Gastroesophageal sphincter (tissue), 4 donors: ENCODE measurements at regions not wholly inside any gene's neighbourhood (a gene's known extent, or its start where the extent isn't known, plus 50 kb on each side); places are given as distances from the start of the nearest gene placed in this dataset.

Experiments
- ATAC-seq: fragments of 150-250 bp; one replicate; pipeline ENCODE4 v1.9.1; 2016; ENCODE audit warnings: mild to moderate bottlenecking, moderate library complexity
- H3K27ac ChIP-seq, 4 donors: fragments of 200-600 bp; sonication (generic) in 3 of 4; 1 replicate in 3 of 4; 2 replicates in 1 of 4; pipeline ENCODE4 v1.5.1; 2016 to 2019
- H3K27me3 ChIP-seq: fragments of 200-600 bp; sonication (generic); one replicate; pipeline ENCODE4 v1.5.1; 2019
- H3K36me3 ChIP-seq, 2 donors: fragments of 200-600 bp; sonication (generic); one replicate each; pipeline ENCODE4 v1.5.1; 2019; ENCODE audit warnings: control low read depth in 1 of 2
- H3K4me1 ChIP-seq, 3 donors: fragments of 200-600 bp; sonication (generic); 1 replicate in 2 of 3; 2 replicates in 1 of 3; pipeline ENCODE4 v1.5.1; 2016 to 2019; ENCODE audit warnings: control low read depth in 2 of 3
- H3K4me3 ChIP-seq, 2 donors: fragments of 200-600 bp; sonication (generic); one replicate each; pipeline ENCODE4 v1.5.1; 2019; ENCODE audit warnings: mild to moderate bottlenecking in 1 of 2, moderate library complexity in 1 of 2
- H3K9me3 ChIP-seq, 3 donors: fragments of 200-600 bp; sonication (generic); one replicate each; pipeline ENCODE4 v1.5.1; 2017 to 2019; ENCODE audit warnings: control low read depth in 2 of 3
- EP300 ChIP-seq: sonication (generic); formaldehyde crosslinking; IDR thresholded peaks from one replicate; pipeline ENCODE4 v1.6.1; 2017; ENCODE audit warnings: antibody characterized with exemption, mild to moderate bottlenecking
- POLR2A ChIP-seq, 2 donors: fragments of 450-650 bp; IDR thresholded peaks; one replicate each; pipeline ENCODE4 v1.6.1; 2017; ENCODE audit warnings: antibody characterized with exemption in 2 of 2, mild to moderate bottlenecking in 2 of 2, moderate library complexity in 1 of 2
- POLR2AphosphoS5 ChIP-seq: sonication (generic); formaldehyde crosslinking; IDR thresholded peaks from one replicate; pipeline ENCODE4 v1.6.1; 2017; ENCODE audit warnings: antibody characterized with exemption
- WGBS, 2 donors: methylation state at CpG; one replicate each; pipeline ENCODE4 v1.1.5; 2018; ENCODE audit warnings: low coverage in 1 of 2; 5-methylcytosine and 5-hydroxymethylcytosine counted together
- TF ChIP-seq, protein P1 (sequence below), 4 experiments: fragments of 200-600 bp in 2 of 4; fragments of 450-650 bp in 2 of 4; sonication (generic) in 1 of 4; IDR thresholded peaks; one replicate each; pipeline ENCODE4 v1.5.1; 2017 to 2019; ENCODE audit warnings: antibody characterized with exemption in 4 of 4, mild to moderate bottlenecking in 2 of 4, moderate library complexity in 2 of 4

DNA sequence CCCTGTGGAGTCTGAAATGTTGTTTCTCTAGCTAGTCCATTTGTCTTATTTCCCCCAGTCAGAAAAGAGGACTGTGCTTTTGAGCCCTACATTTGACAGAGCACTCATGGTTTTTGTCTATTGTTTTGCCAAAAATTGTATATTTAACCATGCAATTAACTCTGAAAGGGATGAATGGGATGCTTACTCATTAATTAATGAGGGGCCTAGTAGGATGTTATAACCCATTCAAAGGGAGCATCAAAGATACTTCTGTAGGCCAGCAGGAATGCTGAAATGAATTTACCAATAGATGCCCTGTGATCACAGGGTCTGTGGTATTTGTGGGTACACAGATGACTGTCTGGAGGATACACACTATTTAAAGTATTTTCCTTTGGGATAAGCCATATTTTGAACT is 147.7 kb downstream of the FCRL5 start:
- H3K36me3 ChIP-seq: no peaks in the 10 kb centered on the region
- ATAC-seq: no peak
- TF ChIP-seq POLR2A (IDR thresholded peaks at IDR 0.05): no peak
- no peak for TF ChIP-seq POLR2AphosphoS5
- TF ChIP-seq EP300: no peak
- TF ChIP-seq, protein P1, sequence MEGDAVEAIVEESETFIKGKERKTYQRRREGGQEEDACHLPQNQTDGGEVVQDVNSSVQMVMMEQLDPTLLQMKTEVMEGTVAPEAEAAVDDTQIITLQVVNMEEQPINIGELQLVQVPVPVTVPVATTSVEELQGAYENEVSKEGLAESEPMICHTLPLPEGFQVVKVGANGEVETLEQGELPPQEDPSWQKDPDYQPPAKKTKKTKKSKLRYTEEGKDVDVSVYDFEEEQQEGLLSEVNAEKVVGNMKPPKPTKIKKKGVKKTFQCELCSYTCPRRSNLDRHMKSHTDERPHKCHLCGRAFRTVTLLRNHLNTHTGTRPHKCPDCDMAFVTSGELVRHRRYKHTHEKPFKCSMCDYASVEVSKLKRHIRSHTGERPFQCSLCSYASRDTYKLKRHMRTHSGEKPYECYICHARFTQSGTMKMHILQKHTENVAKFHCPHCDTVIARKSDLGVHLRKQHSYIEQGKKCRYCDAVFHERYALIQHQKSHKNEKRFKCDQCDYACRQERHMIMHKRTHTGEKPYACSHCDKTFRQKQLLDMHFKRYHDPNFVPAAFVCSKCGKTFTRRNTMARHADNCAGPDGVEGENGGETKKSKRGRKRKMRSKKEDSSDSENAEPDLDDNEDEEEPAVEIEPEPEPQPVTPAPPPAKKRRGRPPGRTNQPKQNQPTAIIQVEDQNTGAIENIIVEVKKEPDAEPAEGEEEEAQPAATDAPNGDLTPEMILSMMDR (IDR thresholded peaks at IDR 0.05): no peak
- H3K4me3 ChIP-seq: no peak overlapping the region
- H3K9me3 ChIP-seq: no peaks in the 10 kb centered on the region
- H3K27ac ChIP-seq: no peak overlapping the region
- peaks cover 6% of the 10 kb centered on the region for H3K27me3 ChIP-seq
- no peaks in the 10 kb centered on the region for H3K4me1 ChIP-seq

DNA sequence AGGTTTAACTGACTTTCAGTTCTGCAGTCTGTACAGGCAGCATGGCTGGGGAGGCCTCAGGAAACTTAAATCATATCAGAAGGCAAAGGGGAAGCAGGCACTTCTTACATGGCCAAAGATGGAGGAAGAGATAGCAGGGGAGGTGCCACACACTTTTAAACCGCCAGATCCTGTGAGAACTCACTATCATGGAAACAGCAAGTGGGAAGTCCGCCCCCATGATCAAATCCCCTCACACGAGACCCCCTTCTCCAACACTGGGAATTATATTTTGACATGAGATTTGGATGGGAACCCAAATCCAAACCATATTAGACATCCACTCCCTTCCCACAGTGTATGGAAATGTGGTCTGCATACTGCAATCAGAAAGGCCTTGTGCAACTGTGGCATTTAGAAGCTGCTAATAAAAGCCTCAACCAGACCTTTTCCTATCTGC is 148.2 kb downstream of the FCRL5 start:
- TF ChIP-seq POLR2AphosphoS5 (no peak), EP300 (no peak), POLR2A (IDR thresholded peaks at IDR 0.05) (no peak)
- TF ChIP-seq, protein P1 (IDR thresholded peaks at IDR 0.05): no peak
- no peaks in the 10 kb centered on the region for H3K36me3 ChIP-seq
- WGBS, 2 donors: 57 to 69% methylated on average over 3 of the region's 3 CpGs
- no peak overlapping the region for H3K4me3 ChIP-seq
- ATAC-seq: no peak
- H3K9me3 ChIP-seq: no peaks in the 10 kb centered on the region
- H3K27ac ChIP-seq: no peak overlapping the region
- H3K27me3 ChIP-seq: peaks cover 6% of the 10 kb centered on the region
- no peaks in the 10 kb centered on the region for H3K4me1 ChIP-seq

DNA sequence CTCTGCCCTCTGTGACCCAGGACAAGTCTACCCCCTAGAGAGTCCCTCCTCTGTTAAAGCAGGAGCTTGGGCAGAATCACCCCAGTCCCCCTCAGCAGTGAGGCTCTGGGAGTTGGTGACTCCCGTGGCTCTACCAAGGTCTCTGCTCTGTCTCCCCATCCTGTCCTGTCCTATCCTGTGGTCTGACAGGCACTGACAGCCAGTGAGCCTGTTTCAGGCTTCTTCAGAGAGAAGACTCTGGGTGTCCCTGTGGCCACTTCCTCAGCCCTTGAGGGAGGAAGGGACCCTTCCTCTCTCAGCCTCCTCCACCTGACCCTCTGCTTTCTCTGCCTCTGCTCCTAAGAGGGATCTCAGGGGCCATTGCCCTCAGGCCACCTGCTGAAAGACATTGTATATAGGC is 148.7 kb downstream of the FCRL5 start:
- H3K4me1 ChIP-seq: no peaks in the 10 kb centered on the region
- H3K4me3 ChIP-seq: no peak overlapping the region
- no peaks in the 10 kb centered on the region for H3K36me3 ChIP-seq
- no peak for TF ChIP-seq POLR2AphosphoS5
- TF ChIP-seq EP300: no peak
- TF ChIP-seq, protein P1 (IDR thresholded peaks at IDR 0.05): no peak
- no peak for TF ChIP-seq POLR2A (IDR thresholded peaks at IDR 0.05)
- H3K9me3 ChIP-seq: no peaks in the 10 kb centered on the region
- WGBS, 2 donors: no CpG with 5 or more reads among the region's 1 CpG
- ATAC-seq: no peak
- no peak overlapping the region for H3K27ac ChIP-seq
- H3K27me3 ChIP-seq: peaks cover 10% of the 10 kb centered on the region

DNA sequence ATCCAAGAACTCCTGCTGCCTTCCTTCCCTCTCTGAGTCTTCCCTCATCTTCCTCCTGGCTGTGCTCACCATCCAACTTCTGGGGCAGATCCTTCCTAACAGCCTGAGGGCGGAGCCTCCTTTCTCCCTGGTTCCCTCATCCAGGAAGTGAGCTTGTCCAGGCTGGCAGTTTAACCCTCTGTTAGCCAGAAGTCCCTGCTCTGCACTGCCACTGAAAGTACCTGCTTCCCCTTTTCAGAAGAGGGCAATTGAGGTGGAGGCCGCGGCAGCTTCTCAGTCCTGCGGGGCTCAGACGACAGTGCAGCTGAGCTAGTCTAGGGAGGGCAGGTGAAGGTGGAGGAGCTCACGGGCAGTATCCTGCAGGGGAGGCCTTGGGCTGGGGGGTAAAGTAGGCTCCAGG is 149.1 kb downstream of the FCRL5 start:
- no peak overlapping the region for H3K27ac ChIP-seq
- no peaks in the 10 kb centered on the region for H3K36me3 ChIP-seq
- H3K27me3 ChIP-seq: peaks cover 10% of the 10 kb centered on the region
- H3K4me1 ChIP-seq: no peaks in the 10 kb centered on the region
- H3K4me3 ChIP-seq: no peak overlapping the region
- ATAC-seq: no peak
- H3K9me3 ChIP-seq: no peaks in the 10 kb centered on the region
- 43% methylated on average over 1 of the region's 6 CpGs; no CpG with 5 or more reads in 1 of the 2 donors for WGBS, 2 donors
- TF ChIP-seq POLR2A (IDR thresholded peaks at IDR 0.05) (no peak), EP300 (no peak), POLR2AphosphoS5 (no peak)
- TF ChIP-seq, protein P1 (IDR thresholded peaks at IDR 0.05): no peak

DNA sequence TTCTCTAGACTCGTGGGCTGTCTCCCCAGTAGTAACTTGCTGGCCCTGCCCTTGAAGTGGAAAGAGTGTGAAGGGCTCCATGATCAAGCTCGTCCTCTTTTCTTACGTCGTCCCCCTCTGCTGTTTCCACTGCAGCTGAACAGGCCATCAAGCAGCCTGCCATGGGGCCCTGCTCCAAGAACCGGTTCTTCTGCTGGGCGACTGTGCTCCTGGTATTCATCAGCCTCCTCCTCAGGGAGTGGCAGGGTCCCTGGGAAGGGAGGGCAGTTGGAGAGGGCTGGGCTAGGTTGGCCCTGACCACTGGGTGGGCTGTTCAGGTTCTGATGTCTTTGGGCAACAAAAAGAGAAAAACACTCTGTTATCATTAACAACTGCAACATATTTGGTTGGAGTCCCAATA is 151.5 kb downstream of the FCRL5 start:
- 80% methylated on average over 1 of the region's 6 CpGs; no CpG with 5 or more reads in 1 of the 2 donors for WGBS, 2 donors
- Histone ChIP-seq H3K4me1 (no peaks in the 10 kb centered on the region), H3K27ac (no peak overlapping the region), H3K9me3 (no peaks in the 10 kb centered on the region), H3K36me3 (no peaks in the 10 kb centered on the region), H3K27me3 (peaks cover 10% of the 10 kb centered on the region), H3K4me3 (no peak overlapping the region)
- no peak for TF ChIP-seq POLR2A (IDR thresholded peaks at IDR 0.05)
- ATAC-seq: no peak

DNA sequence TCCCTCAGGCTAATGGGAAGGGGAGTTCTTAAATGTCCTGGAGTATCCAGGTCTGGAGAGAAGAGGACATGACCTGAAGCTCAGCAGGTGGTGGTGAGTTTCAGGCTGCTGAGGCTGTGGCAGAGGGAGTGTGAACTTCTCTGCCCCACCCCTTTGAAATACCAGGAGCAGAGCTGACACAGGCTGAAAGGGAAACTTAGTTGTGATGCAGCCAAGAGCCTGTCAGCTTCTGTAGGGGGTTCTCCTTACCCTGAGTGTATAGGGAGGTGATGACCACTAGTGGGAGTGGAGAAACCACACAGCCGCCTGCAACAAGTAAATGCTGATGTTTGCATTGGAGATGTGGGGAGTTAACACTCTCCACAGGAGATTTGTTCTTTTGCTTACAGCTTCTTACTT is 152.3 kb downstream of the FCRL5 start:
- Histone ChIP-seq H3K27me3 (peaks cover 10% of the 10 kb centered on the region), H3K27ac (no peak overlapping the region), H3K36me3 (no peaks in the 10 kb centered on the region), H3K9me3 (no peaks in the 10 kb centered on the region), H3K4me3 (no peak overlapping the region), H3K4me1 (no peaks in the 10 kb centered on the region)
- 25 to 57% methylated on average over 1 of the region's 1 CpG for WGBS, 2 donors
- TF ChIP-seq EP300 (no peak), POLR2AphosphoS5 (no peak), POLR2A (IDR thresholded peaks at IDR 0.05) (no peak)
- TF ChIP-seq, protein P1 (IDR thresholded peaks at IDR 0.05): no peak
- ATAC-seq: no peak
